ENCODE measurements at regions not wholly inside any gene's neighbourhood (a gene's known extent, or its start where the extent isn't known, plus 50 kb on each side); places are given as distances from the start of the nearest gene placed in this dataset.

- TF ChIP-seq POLR2A (IDR thresholded peaks at IDR 0.05) = no peak
- TF ChIP-seq EP300 (IDR thresholded peaks at IDR 0.05) = no peak
- TF ChIP-seq POLR2AphosphoS5 (IDR thresholded peaks at IDR 0.05) = no peak
- no peak for TF ChIP-seq CTCF (IDR thresholded peaks at IDR 0.05)
- H3K36me3 ChIP-seq = no peaks in the 10 kb centered on the region
- H3K4me1 ChIP-seq = no peaks in the 10 kb centered on the region
- DNase-seq = no peak
- no peaks in the 10 kb centered on the region for H3K27me3 ChIP-seq
- no peak overlapping the region for H3K4me3 ChIP-seq
- 96 to 100% methylated on average over 2 of the region's 2 CpGs for WGBS, 2 donors
- ATAC-seq (ENCODE audit: low FRiP score in 2 of 2) = no peak
- no peaks in the 10 kb centered on the region for H3K9me3 ChIP-seq
- no peak overlapping the region for H3K27ac ChIP-seq
These were observed 140.8 kb downstream of the MRPL39 start for GRCh38 chr21:25466470-25466869.

GRCh38 chr21:25465263-25465662, 142.0 kb downstream of the MRPL39 start:
- H3K36me3 ChIP-seq = no peaks in the 10 kb centered on the region
- DNase-seq = no peak
- no peaks in the 10 kb centered on the region for H3K9me3 ChIP-seq
- no peaks in the 10 kb centered on the region for H3K27me3 ChIP-seq
- H3K4me3 ChIP-seq = no peak overlapping the region
- H3K4me1 ChIP-seq = no peaks in the 10 kb centered on the region
- no peak for ATAC-seq (ENCODE audit: low FRiP score in 2 of 2)
- H3K27ac ChIP-seq = no peak overlapping the region
- no peak for TF ChIP-seq POLR2AphosphoS5 (IDR thresholded peaks at IDR 0.05)

- DNase-seq = no peak
- Histone ChIP-seq H3K36me3 (no peaks in the 10 kb centered on the region), H3K4me1 (no peaks in the 10 kb centered on the region), H3K27ac (no peak overlapping the region), H3K9me3 (no peaks in the 10 kb centered on the region), H3K27me3 (no peaks in the 10 kb centered on the region), H3K4me3 (no peak overlapping the region)
- 51 to 60% methylated on average over 2 of the region's 2 CpGs for WGBS, 2 donors
- TF ChIP-seq POLR2A (IDR thresholded peaks at IDR 0.05) (no peak), EP300 (IDR thresholded peaks at IDR 0.05) (no peak), CTCF (IDR thresholded peaks at IDR 0.05) (no peak), POLR2AphosphoS5 (IDR thresholded peaks at IDR 0.05) (no peak)
- ATAC-seq (ENCODE audit: low FRiP score in 2 of 2) = no peak
These were observed 143.0 kb downstream of the MRPL39 start for GRCh38 chr21:25464275-25464674.

GRCh38 chr21:25462517-25462971, 144.7 kb downstream of the MRPL39 start:
- ATAC-seq (ENCODE audit: low FRiP score in 2 of 2) = no peak
- no peak for TF ChIP-seq POLR2AphosphoS5 (IDR thresholded peaks at IDR 0.05)
- TF ChIP-seq CTCF (IDR thresholded peaks at IDR 0.05) = no peak
- TF ChIP-seq POLR2A (IDR thresholded peaks at IDR 0.05) = no peak
- no peak for TF ChIP-seq EP300 (IDR thresholded peaks at IDR 0.05)
- WGBS, 2 donors = 67 to 82% methylated on average over 5 of the region's 5 CpGs

GRCh38 chr21:25461725-25462124, 145.6 kb downstream of the MRPL39 start:
- 42 to 43% methylated on average over 1 of the region's 1 CpG for WGBS, 2 donors
- no peak overlapping the region for H3K27ac ChIP-seq
- peaks cover 0 to 11% (median 3%) of the 10 kb centered on the region in 4 donors for H3K4me1 ChIP-seq
- H3K27me3 ChIP-seq = no peaks in the 10 kb centered on the region
- no peaks in the 10 kb centered on the region for H3K36me3 ChIP-seq
- ATAC-seq (ENCODE audit: low FRiP score in 2 of 2) (no peak), DNase-seq (no peak)
- no peaks in the 10 kb centered on the region for H3K9me3 ChIP-seq
- TF ChIP-seq CTCF (IDR thresholded peaks at IDR 0.05) (no peak), POLR2AphosphoS5 (IDR thresholded peaks at IDR 0.05) (no peak), POLR2A (IDR thresholded peaks at IDR 0.05) (no peak)
- H3K4me3 ChIP-seq = no peak overlapping the region

More at GRCh38 chr21:25462517-25462971, 144.7 kb downstream of the MRPL39 start:
- Histone ChIP-seq H3K36me3 (no peaks in the 10 kb centered on the region), H3K27ac (no peak overlapping the region), H3K9me3 (no peaks in the 10 kb centered on the region), H3K4me1 (peaks cover 0 to 4% (median 0%) of the 10 kb centered on the region in 4 donors), H3K4me3 (no peak overlapping the region), H3K27me3 (no peaks in the 10 kb centered on the region)
- DNase-seq = no peak
